ENCODE measurements at regions not wholly inside any gene's neighbourhood (a gene's known extent, or its start where the extent isn't known, plus 50 kb on each side); places are given as distances from the start of the nearest gene placed in this dataset.
"Not testable (repeated sequence)": the region's sequence is repeated elsewhere in the genome, so short reads cannot be mapped to it uniquely, and the experiment has no call there.

DNA sequence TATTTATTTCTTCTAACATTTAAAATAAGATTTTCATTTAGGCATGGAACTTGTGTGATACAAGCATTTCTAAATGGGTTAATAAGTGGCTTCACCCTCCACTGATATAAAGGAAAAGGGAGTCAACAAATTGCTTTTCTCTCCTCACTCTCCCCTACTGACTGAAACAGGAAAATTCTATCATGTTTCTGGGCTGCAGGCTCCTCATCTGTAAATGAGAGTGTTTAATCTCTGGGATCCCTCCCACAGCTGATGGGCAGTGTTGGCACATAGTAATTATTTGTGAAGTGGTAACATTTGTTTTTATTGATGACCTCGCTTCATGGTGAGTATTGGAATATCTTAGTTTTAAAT lies 69.8 kb upstream of the WARS2 start:
- Histone ChIP-seq H3K36me3 (ENCODE audit: control insufficient read depth, insufficient read depth, low read length) (no peaks in the 10 kb centered on the region), H3K4me3 (ENCODE audit: low read depth, low read length) (no peak overlapping the region), H3K27me3 (ENCODE audit: control insufficient read depth, insufficient read depth, low read length) (no peaks in the 10 kb centered on the region)
- DNase-seq (ENCODE audit: low read depth) = no peak
- no peak for TF ChIP-seq CTCF (IDR thresholded peaks at IDR 0.05; ENCODE audit: insufficient read depth, low read length, poor library complexity, severe bottlenecking)

DNA sequence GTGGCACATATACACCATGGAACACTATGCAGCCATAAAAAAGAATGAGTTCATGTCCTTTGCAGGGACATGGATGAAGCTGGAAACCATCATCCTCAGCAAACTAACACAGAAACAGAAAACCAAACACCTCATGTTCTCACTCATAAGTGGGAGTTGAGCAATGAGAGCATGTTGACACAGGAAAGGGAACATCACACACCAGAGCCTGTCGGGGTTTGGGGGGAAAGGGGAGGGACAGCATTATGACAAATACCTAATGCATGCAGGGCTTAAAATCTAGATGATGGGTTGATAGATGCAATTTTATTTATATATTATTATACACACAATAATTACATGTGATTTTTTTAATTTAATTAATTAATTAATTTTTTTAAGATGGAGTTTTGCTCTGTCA lies 72.8 kb upstream of the WARS2 start:
- not testable (repeated sequence) for H3K27me3 ChIP-seq (ENCODE audit: control insufficient read depth, insufficient read depth, low read length); DNase-seq (ENCODE audit: low read depth); H3K36me3 ChIP-seq (ENCODE audit: control insufficient read depth, insufficient read depth, low read length); H3K4me3 ChIP-seq (ENCODE audit: low read depth, low read length)

GRCh38 chr1:119214961-119215360 lies 74.5 kb upstream of the WARS2 start:
- H3K36me3 ChIP-seq (ENCODE audit: control insufficient read depth, insufficient read depth, low read length); DNase-seq (ENCODE audit: low read depth); H3K4me3 ChIP-seq (ENCODE audit: low read depth, low read length); H3K27me3 ChIP-seq (ENCODE audit: control insufficient read depth, insufficient read depth, low read length): not testable (repeated sequence)

GRCh38 chr1:119217309-119217828 lies 76.9 kb upstream of the WARS2 start:
- no peak for TF ChIP-seq CTCF (IDR thresholded peaks at IDR 0.05; ENCODE audit: insufficient read depth, low read length, poor library complexity, severe bottlenecking)
- H3K27me3 ChIP-seq (ENCODE audit: control insufficient read depth, insufficient read depth, low read length) = no peaks in the 10 kb centered on the region

GRCh38 chr1:119219711-119220110 lies 79.3 kb upstream of the WARS2 start:
- Histone ChIP-seq H3K36me3 (ENCODE audit: control insufficient read depth, insufficient read depth, low read length) (no peaks in the 10 kb centered on the region), H3K27me3 (ENCODE audit: control insufficient read depth, insufficient read depth, low read length) (no peaks in the 10 kb centered on the region), H3K4me3 (ENCODE audit: low read depth, low read length) (no peak overlapping the region)
- no peak for DNase-seq (ENCODE audit: low read depth)
- no peak for TF ChIP-seq CTCF (IDR thresholded peaks at IDR 0.05; ENCODE audit: insufficient read depth, low read length, poor library complexity, severe bottlenecking)

More at GRCh38 chr1:119217309-119217828, 76.9 kb upstream of the WARS2 start:
- H3K36me3 ChIP-seq (ENCODE audit: control insufficient read depth, insufficient read depth, low read length) = no peaks in the 10 kb centered on the region
- H3K4me3 ChIP-seq (ENCODE audit: low read depth, low read length) = no peak overlapping the region
- no peak for DNase-seq (ENCODE audit: low read depth)

DNA sequence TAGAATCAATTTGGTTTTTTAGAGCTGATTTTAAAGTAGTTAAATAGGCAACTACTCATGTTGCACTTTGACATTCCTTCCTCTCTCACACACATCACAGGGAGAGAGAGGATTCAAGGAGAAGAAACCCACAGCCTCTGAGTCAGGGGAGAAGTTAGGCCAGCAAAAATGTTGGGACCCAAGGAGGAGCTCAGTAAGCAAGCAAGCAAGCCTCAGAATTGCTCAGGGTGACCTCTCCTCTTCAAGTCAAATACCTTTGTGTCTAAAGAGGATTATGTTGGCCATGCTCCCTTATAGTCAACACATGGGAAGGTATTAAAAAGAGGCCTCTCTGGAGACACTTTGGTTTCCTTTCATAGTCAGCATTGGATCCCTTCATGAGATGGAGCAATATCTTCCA lies 80.5 kb upstream of the WARS2 start:
- DNase-seq (ENCODE audit: low read depth) = no peak
- H3K4me3 ChIP-seq (ENCODE audit: low read depth, low read length) = no peak overlapping the region
- H3K27me3 ChIP-seq (ENCODE audit: control insufficient read depth, insufficient read depth, low read length) = no peaks in the 10 kb centered on the region
- no peak for TF ChIP-seq CTCF (IDR thresholded peaks at IDR 0.05; ENCODE audit: insufficient read depth, low read length, poor library complexity, severe bottlenecking)
- H3K36me3 ChIP-seq (ENCODE audit: control insufficient read depth, insufficient read depth, low read length) = no peaks in the 10 kb centered on the region

GRCh38 chr1:119222271-119222670 lies 81.8 kb upstream of the WARS2 start:
- no peak for TF ChIP-seq CTCF (IDR thresholded peaks at IDR 0.05; ENCODE audit: insufficient read depth, low read length, poor library complexity, severe bottlenecking)
- Histone ChIP-seq H3K4me3 (ENCODE audit: low read depth, low read length) (no peak overlapping the region), H3K27me3 (ENCODE audit: control insufficient read depth, insufficient read depth, low read length) (no peaks in the 10 kb centered on the region), H3K36me3 (ENCODE audit: control insufficient read depth, insufficient read depth, low read length) (no peaks in the 10 kb centered on the region)
- no peak for DNase-seq (ENCODE audit: low read depth)
